ENCODE measurements at regions not wholly inside any gene's neighbourhood (a gene's known extent, or its start where the extent isn't known, plus 50 kb on each side); places are given as distances from the start of the nearest gene placed in this dataset.

DNA sequence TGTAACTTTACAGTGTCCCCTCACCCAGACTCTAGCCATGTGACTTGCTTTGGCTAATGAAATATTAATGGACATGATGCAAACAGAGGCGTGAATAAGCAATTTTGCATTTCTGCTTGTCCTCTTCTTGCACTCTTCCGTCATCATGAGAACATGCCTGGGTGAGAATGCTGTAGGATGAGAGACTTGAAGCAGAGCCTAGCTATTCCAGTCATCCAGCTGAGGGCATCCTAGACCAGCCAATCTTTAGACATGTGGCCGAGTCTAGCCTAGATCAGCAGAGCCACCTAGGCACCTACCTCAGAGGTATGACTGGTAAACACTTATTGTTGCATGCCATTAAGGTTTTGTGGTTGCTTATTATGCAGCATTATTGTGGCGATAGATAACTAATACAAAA lies 450.5 kb upstream of the AZI2 start:
- intact Hi-C loops (cut with micrococcal nuclease), result loop anchor here (5.0 to 10.0 kb wide), 3 partner anchors 134 to 963 kb away; no protein-coding TSS in a partner anchor
- peak; percentile 57 for ATAC-seq

DNA sequence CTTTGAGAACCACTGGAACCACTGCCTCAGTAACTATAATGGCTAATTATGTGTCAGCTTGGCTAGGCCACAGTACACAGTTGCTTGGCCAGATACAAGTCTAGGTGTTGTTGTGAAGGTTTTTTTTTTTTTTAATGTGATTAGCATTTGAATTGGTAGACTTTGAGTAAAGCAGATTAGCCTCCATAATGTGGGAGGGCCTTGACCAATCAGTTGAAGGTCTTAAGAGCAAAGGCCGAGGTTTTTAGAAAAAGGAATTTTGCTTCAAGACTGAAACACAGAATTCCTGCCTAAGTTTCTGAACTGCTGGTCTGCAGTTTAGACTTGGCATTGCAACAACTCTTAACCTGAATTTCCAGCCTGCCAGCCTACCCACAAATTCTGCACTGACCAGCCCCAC lies 451.6 kb upstream of the AZI2 start:
- H3K4me1 ChIP-seq (ENCODE audit: insufficient read depth, low read length), result no peaks in the 10 kb centered on the region
- no peaks in the 10 kb centered on the region for H3K9me3 ChIP-seq (ENCODE audit: low read length)
- no peak overlapping the region for H3K27ac ChIP-seq (ENCODE audit: low read length)
- H4K20me1 ChIP-seq (ENCODE audit: low read length), result no peaks in the 10 kb centered on the region
- ATAC-seq (no peak), DNase-seq (no peak)
- no peaks in the 10 kb centered on the region for H3K79me2 ChIP-seq (ENCODE audit: low read length)
- BruUV-seq (replicated peaks), result no TSS peak
- H3K9ac ChIP-seq (ENCODE audit: low read length), result no peak overlapping the region
- intact Hi-C loops (cut with micrococcal nuclease), result no loop called here
- H3K9me2 ChIP-seq (replicated peaks; ENCODE audit: low read length), result no peaks in the 10 kb centered on the region
- no peaks in the 10 kb centered on the region for H3F3A ChIP-seq (ENCODE audit: low read length, unreplicated experiment)
- ChIA-PET POLR2A (ENCODE audit: unreplicated experiment) (no interaction called here), CTCF (no interaction called here)
- no peak overlapping the region for H3K4me2 ChIP-seq (ENCODE audit: low read length)
- no peak overlapping the region for H2AFZ ChIP-seq (ENCODE audit: low read length)
- H3K27me3 ChIP-seq (ENCODE audit: low read length), result peaks cover 4% of the 10 kb centered on the region; the same call in 1 of the 2 replicates
- H3K4me3 ChIP-seq (ENCODE audit: low read length), result no peak overlapping the region
- no peaks in the 10 kb centered on the region for H3K36me3 ChIP-seq (ENCODE audit: low read depth, low read length)
- TF ChIP-seq EZH2phosphoT487 (IDR thresholded peaks at IDR 0.05; ENCODE audit: borderline replicate concordance, low read length) (no peak), EZH2 (IDR thresholded peaks at IDR 0.05; ENCODE audit: low read length, unreplicated experiment) (no peak)
- TF ChIP-seq, protein P1, sequence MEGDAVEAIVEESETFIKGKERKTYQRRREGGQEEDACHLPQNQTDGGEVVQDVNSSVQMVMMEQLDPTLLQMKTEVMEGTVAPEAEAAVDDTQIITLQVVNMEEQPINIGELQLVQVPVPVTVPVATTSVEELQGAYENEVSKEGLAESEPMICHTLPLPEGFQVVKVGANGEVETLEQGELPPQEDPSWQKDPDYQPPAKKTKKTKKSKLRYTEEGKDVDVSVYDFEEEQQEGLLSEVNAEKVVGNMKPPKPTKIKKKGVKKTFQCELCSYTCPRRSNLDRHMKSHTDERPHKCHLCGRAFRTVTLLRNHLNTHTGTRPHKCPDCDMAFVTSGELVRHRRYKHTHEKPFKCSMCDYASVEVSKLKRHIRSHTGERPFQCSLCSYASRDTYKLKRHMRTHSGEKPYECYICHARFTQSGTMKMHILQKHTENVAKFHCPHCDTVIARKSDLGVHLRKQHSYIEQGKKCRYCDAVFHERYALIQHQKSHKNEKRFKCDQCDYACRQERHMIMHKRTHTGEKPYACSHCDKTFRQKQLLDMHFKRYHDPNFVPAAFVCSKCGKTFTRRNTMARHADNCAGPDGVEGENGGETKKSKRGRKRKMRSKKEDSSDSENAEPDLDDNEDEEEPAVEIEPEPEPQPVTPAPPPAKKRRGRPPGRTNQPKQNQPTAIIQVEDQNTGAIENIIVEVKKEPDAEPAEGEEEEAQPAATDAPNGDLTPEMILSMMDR (conservative IDR thresholded peaks at IDR 0.05; ENCODE audit: low read depth, low read length), result no peak

More for the DNA sequence above, 450.5 kb upstream of the AZI2 start:
- no peak overlapping the region for H3K4me2 ChIP-seq (ENCODE audit: low read length)
- H3K79me2 ChIP-seq (ENCODE audit: low read length), result no peaks in the 10 kb centered on the region
- no peak overlapping the region for H3K27ac ChIP-seq (ENCODE audit: low read length)
- no peaks in the 10 kb centered on the region for H3K27me3 ChIP-seq (ENCODE audit: low read length)
- H3K9ac ChIP-seq (ENCODE audit: low read length), result no peak overlapping the region
- H4K20me1 ChIP-seq (ENCODE audit: low read length), result no peaks in the 10 kb centered on the region
- no peak for TF ChIP-seq EZH2 (IDR thresholded peaks at IDR 0.05; ENCODE audit: low read length, unreplicated experiment)
- TF ChIP-seq, protein P1 (conservative IDR thresholded peaks at IDR 0.05; ENCODE audit: low read depth, low read length), result peak; percentile 47
- no TSS peak for BruUV-seq (replicated peaks)
- H2AFZ ChIP-seq (ENCODE audit: low read length), result no peak overlapping the region
- ChIA-PET CTCF (interaction anchor here (0.6 kb wide), 1 partner anchor 317 kb away, joined by 3 read pairs; no protein-coding TSS in a partner anchor), POLR2A (ENCODE audit: unreplicated experiment) (no interaction called here)
- H3K9me3 ChIP-seq (ENCODE audit: low read length), result no peaks in the 10 kb centered on the region
- H3K4me1 ChIP-seq (ENCODE audit: insufficient read depth, low read length), result peaks cover 9% of the 10 kb centered on the region; the same call in 1 of the 2 replicates
- H3F3A ChIP-seq (ENCODE audit: low read length, unreplicated experiment), result no peaks in the 10 kb centered on the region
- peak; percentile 42 for DNase-seq
- H3K9me2 ChIP-seq (replicated peaks; ENCODE audit: low read length), result no peaks in the 10 kb centered on the region
- H3K4me3 ChIP-seq (ENCODE audit: low read length), result no peak overlapping the region
- H3K36me3 ChIP-seq (ENCODE audit: low read depth, low read length), result no peaks in the 10 kb centered on the region

DNA sequence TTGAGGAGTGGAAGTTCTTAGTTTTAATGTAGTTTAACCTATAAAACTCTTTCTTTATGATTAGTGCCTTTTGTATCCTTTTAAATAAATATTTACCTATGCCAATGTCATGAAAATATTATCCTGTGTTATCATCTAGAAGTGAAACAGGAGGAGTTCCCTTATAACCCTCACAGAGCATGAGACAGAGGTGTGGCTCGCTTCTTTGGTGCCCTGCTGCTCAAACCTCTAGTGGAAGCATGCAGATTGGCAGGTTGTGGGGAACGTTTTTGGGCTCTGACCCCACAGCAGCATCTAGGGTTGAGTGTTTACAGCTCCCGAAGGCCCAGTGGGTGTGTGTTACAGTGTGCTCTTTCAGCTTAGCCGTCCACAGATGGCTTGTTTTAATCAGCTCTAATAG lies 459.4 kb upstream of the AZI2 start:
- H3K4me2 ChIP-seq (ENCODE audit: low read length), result no peak overlapping the region
- no TSS peak for BruUV-seq (replicated peaks)
- no peaks in the 10 kb centered on the region for H3K36me3 ChIP-seq (ENCODE audit: low read depth, low read length)
- no peaks in the 10 kb centered on the region for H4K20me1 ChIP-seq (ENCODE audit: low read length)
- no peaks in the 10 kb centered on the region for H3F3A ChIP-seq (ENCODE audit: low read length, unreplicated experiment)
- H3K4me3 ChIP-seq (ENCODE audit: low read length), result no peak overlapping the region
- no peaks in the 10 kb centered on the region for H3K79me2 ChIP-seq (ENCODE audit: low read length)
- peak; percentile 82 for ATAC-seq
- ChIA-PET CTCF (no interaction called here), POLR2A (ENCODE audit: unreplicated experiment) (no interaction called here)
- no peaks in the 10 kb centered on the region for H3K9me3 ChIP-seq (ENCODE audit: low read length)
- no peaks in the 10 kb centered on the region for H3K9me2 ChIP-seq (replicated peaks; ENCODE audit: low read length)
- intact Hi-C loops (cut with micrococcal nuclease), result no loop called here
- peaks cover 4% of the 10 kb centered on the region; the same call in 1 of the 2 replicates for H3K27me3 ChIP-seq (ENCODE audit: low read length)
- H3K27ac ChIP-seq (ENCODE audit: low read length), result no peak overlapping the region
- H2AFZ ChIP-seq (ENCODE audit: low read length), result no peak overlapping the region
- no peaks in the 10 kb centered on the region for H3K4me1 ChIP-seq (ENCODE audit: insufficient read depth, low read length)
- H3K9ac ChIP-seq (ENCODE audit: low read length), result no peak overlapping the region
- TF ChIP-seq, protein P1 (conservative IDR thresholded peaks at IDR 0.05; ENCODE audit: low read depth, low read length), result no peak
- no peak for TF ChIP-seq EZH2phosphoT487 (IDR thresholded peaks at IDR 0.05; ENCODE audit: borderline replicate concordance, low read length)
- no peak for TF ChIP-seq EZH2 (IDR thresholded peaks at IDR 0.05; ENCODE audit: low read length, unreplicated experiment)
- no peak for DNase-seq
